ENCODE measurements at regions not wholly inside any gene's neighbourhood (a gene's known extent, or its start where the extent isn't known, plus 50 kb on each side); places are given as distances from the start of the nearest gene placed in this dataset.

DNA sequence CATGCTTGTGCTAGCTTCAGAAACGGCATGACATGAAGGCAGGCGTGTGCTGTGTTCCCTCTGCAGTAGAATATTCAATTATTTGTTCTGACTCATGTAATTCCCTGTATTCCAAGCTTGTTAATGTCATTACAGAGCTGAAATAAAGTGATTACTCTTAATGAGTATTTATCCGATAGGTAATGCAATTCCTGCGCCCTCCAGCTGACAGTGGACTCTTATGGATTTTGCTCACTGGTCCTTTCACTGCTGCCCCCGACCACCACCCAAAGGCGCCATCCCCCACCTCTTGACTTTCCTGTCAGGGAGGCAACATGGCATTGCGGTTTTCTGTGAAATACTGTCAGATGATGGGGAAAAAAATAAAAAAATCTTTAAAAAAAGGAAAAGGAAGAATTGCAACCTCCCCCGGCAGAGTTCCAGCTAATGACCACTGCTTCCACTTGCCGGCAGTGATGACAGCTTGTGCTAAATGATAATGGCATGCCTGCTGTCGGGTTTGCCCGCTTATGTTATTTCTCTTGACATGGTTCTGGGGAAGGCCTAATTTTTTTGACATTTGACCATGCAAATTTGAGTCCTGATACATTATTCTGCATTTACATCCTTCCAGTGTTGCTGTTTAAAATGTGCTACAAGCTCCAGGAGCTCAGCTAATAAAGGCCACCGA is 335.3 kb upstream of the ADAMTS16 start:
- 28% methylated on average over 12 of the region's 12 CpGs for WGBS (ENCODE audit: missing lambda C conversion rate)
- no peak overlapping the region for H3K4me2 ChIP-seq
- H3K4me3 ChIP-seq: no peak overlapping the region
- DNase-seq (ENCODE audit: low read depth in 1 of 2, low spot score in 1 of 2) (no peak), FAIRE-seq (no peak), ATAC-seq (no peak)
- ChIA-PET POLR2A (no interaction called here), CTCF (no interaction called here)
- H3K27ac ChIP-seq: no peak overlapping the region
- no peaks in the 10 kb centered on the region for H3K4me1 ChIP-seq
- TF ChIP-seq NR3C1 (IDR thresholded peaks at IDR 0.05) (no peak), TP53 (CRISPR knock-in tag; IDR thresholded peaks at IDR 0.05) (no peak), GATA3 (IDR thresholded peaks at IDR 0.05; ENCODE audit: borderline replicate concordance) (no peak), ELK1 (IDR thresholded peaks at IDR 0.05; ENCODE audit: low read depth, low read length) (no peak), POLR2AphosphoS2 (conservative IDR thresholded peaks at IDR 0.05; ENCODE audit: low read length) (no peak), HES2 (IDR thresholded peaks at IDR 0.05) (no peak), JUN (IDR thresholded peaks at IDR 0.05) (no peak), CEBPB (IDR thresholded peaks at IDR 0.05) (no peak), ZC3H11A (IDR thresholded peaks at IDR 0.05) (no peak), RNF2 (IDR thresholded peaks at IDR 0.05; ENCODE audit: borderline replicate concordance, low read depth) (no peak), POLR2A (IDR thresholded peaks at IDR 0.05; ENCODE audit: low read length) (no peak), MAFK (IDR thresholded peaks at IDR 0.05; ENCODE audit: partially characterized antibody) (no peak), ZSCAN20 (CRISPR knock-in tag; IDR thresholded peaks at IDR 0.05) (no peak)
- TF ChIP-seq, protein P1, sequence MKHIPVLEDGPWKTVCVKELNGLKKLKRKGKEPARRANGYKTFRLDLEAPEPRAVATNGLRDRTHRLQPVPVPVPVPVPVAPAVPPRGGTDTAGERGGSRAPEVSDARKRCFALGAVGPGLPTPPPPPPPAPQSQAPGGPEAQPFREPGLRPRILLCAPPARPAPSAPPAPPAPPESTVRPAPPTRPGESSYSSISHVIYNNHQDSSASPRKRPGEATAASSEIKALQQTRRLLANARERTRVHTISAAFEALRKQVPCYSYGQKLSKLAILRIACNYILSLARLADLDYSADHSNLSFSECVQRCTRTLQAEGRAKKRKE (CRISPR knock-in tag; IDR thresholded peaks at IDR 0.05; ENCODE audit: low read depth): no peak
- H3K9me3 ChIP-seq: no peaks in the 10 kb centered on the region

GRCh38 chr5:4815002-4815401 is 325.1 kb upstream of the ADAMTS16 start:
- H3K4me3 ChIP-seq: no peak overlapping the region
- DNase-seq (ENCODE audit: low read depth in 1 of 2, low spot score in 1 of 2): no peak
- ChIA-PET CTCF (no interaction called here), POLR2A (no interaction called here)
- H3K27ac ChIP-seq: no peak overlapping the region
- TF ChIP-seq KDM1A (IDR thresholded peaks at IDR 0.05; ENCODE audit: low read depth) (no peak), MAFK (IDR thresholded peaks at IDR 0.05; ENCODE audit: partially characterized antibody) (no peak), NFE2L2 (conservative IDR thresholded peaks at IDR 0.05; ENCODE audit: low read length) (no peak), CEBPB (IDR thresholded peaks at IDR 0.05) (no peak), TP53 (CRISPR knock-in tag; IDR thresholded peaks at IDR 0.05) (no peak), FOXS1 (CRISPR knock-in tag; IDR thresholded peaks at IDR 0.05) (no peak), BHLHE40 (IDR thresholded peaks at IDR 0.05; ENCODE audit: low read depth, low read length) (no peak), SMC3 (IDR thresholded peaks at IDR 0.05) (no peak), REST (IDR thresholded peaks at IDR 0.05) (no peak), HOXB5 (CRISPR knock-in tag; IDR thresholded peaks at IDR 0.05) (no peak), HES2 (IDR thresholded peaks at IDR 0.05) (no peak), ESRRA (IDR thresholded peaks at IDR 0.05; ENCODE audit: borderline replicate concordance, low read length) (no peak), RAD21 (conservative IDR thresholded peaks at IDR 0.05 in 1 of 2, IDR thresholded peaks at IDR 0.05 in 1 of 2) (no peak), CBX8 (IDR thresholded peaks at IDR 0.05) (no peak), POLR2AphosphoS2 (conservative IDR thresholded peaks at IDR 0.05; ENCODE audit: low read length) (no peak)
- TF ChIP-seq, protein P2, sequence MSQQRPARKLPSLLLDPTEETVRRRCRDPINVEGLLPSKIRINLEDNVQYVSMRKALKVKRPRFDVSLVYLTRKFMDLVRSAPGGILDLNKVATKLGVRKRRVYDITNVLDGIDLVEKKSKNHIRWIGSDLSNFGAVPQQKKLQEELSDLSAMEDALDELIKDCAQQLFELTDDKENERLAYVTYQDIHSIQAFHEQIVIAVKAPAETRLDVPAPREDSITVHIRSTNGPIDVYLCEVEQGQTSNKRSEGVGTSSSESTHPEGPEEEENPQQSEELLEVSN (IDR thresholded peaks at IDR 0.05; ENCODE audit: borderline replicate concordance, low read depth): no peak
- TF ChIP-seq, protein P1 (CRISPR knock-in tag; IDR thresholded peaks at IDR 0.05; ENCODE audit: low read depth): no peak
- H3K9me3 ChIP-seq: no peaks in the 10 kb centered on the region
- 3% methylated on average over 3 of the region's 3 CpGs for WGBS (ENCODE audit: missing lambda C conversion rate)
- H3K4me2 ChIP-seq: no peak overlapping the region
- H3K4me1 ChIP-seq: no peaks in the 10 kb centered on the region
- no peak for ATAC-seq
- no peak for FAIRE-seq
